NCI-H146 treated with DMSO at 0.1 percent for 48 hours (cell line): ENCODE measurements at regions not wholly inside any gene's neighbourhood (a gene's known extent, or its start where the extent isn't known, plus 50 kb on each side); places are given as distances from the start of the nearest gene placed in this dataset.

Experiments
- DNase-seq: peaks from one replicate; lab custom pipeline; 2025; ENCODE audit not compliant: unreplicated experiment; lab: John Stamatoyannopoulos, UW

DNA sequence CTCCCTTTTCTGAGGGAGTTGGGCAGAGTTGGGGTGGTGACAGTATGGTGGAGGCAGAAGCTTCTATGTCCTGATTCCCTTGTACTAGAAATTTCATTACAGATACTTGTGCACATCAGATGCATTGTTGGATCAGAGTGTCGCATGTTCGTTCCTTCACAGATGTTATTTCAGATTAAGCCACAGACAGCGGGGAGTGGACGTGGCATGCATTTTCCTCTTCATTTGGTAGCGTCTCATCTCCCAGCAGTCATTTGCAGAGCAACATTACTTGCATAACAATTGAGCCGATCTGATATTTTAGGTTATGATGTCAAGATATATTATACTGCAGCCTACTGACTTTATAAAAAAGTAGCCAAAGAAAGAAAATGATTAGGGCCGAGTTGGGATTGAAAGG lies 261.6 kb upstream of the SASH1 start:
- no peak for DNase-seq

DNA sequence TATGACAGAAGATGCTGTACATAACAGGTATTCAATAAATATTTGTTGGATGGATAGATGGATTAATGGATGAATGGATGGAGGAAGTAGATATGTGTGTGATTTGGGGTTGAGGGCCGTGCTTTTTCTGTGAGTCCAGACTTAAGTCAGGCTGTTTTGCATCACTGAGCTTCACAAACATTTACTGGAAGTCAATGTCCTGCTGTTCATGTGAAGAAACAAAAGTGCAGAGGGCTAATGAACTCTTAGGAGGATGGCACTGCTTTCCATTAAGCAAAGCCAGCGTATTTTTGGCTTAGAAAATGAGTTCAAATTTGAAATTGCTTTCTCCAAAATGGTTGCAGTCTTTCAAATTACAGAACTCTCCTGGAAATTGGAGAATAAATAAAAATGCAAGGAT lies 260.6 kb upstream of the SASH1 start:
- no peak for DNase-seq

DNA sequence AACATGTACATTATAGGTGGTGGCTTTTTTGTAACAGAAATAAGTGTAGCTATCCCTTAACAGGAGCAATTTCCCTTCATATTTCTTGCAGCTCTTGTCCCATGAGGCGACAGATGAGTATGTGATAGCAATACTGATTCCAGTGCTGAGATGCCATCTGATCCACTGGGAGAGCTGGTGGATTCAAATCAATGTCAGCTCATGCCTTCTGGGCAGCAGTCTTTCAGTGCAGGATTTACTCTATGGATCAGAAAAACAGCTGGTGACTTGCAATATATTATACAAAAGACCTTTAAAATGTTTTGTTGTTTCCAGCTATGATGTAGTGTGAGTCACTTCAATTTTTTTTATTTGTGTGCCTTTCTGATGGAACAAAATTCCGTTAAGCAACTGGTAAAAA lies 259.9 kb upstream of the SASH1 start:
- no peak for DNase-seq

DNA sequence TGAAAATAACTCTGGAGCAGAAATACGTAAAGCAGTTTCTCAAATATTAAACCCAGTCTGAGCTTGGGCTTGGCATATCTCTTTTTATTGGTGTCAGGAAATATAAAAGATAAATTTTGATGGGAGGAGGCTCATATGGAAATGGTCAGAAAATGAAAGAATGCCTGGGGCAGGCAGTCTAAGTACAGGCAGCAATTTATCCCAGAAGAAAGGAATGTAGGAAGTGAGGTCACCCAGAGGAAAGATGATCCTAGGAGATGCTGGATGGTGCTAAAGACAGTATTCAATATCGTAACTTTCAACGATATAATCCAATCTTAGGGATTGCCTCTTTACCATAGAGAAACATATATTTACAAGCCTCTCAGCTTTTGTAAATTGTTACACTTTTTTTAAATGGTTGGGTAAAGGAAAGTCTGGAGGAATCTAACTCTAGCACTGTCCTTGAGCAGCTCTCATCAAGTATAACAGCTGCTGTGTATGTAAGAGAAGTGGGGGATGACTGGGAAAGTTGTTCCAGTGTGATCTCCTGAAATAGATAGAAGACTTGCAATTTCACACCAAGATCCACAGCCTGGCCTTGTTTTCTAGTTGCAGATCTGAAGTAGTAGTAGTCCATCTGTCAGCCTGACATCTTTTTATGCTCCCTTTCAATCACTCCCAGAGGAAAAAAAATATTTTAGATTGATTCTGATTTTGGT lies 256.9 kb upstream of the SASH1 start:
- DNase-seq, result no peak

DNA sequence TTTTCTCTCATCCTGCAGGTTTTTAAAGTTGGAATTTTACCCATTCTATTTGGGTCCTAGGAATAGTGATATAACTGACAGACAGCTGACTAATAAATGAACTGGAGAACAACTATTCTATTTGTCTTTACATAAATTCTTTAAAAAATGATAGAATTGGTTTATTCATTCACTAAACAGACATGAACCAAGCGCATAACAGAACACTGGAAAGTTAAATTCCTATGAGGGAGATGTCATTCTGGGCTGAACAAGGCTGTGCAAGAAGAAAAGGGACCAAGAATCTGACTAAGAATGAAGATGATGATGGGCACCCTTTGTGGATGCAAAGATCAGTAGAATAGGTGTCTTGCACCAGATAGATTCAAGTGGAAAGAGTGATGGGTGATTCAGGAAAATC lies 256.3 kb upstream of the SASH1 start:
- no peak for DNase-seq

DNA sequence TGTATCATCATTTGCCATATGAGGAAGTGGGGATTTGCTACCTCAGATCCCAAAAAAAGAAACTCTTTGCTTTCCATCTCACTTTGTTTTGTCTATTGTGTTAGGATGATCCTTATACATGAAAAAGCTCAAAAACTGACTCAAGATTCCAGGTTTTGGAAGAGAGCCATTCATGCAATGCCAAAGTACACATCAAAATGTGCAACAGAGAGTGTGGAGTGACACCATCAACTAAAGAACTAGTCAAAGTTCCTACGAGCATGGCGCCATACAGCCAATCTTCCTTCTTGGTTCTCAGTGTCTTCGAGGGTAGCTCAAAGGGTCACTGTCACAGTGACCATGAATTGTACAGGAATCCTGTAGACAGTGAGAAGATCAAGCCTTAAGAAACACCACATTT lies 255.8 kb upstream of the SASH1 start:
- no peak for DNase-seq

DNA sequence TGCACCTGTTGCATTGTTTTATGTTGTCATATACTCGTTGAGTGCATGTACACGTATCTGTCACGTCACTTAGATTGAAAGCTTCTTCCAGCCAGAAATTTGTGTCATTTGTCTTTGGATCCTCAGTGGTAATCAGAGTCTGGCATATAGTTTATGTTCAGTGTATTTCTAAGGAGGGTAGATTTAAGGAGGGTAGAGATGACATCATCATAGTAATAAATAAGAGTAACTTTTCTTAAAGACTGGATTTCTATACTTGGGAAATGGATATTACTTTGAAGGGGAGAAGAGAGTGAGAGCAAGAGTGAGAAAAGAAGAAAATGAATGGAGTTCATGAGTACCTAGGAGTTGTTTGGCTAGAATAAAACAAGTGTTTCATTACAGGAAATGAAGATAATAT lies 255.0 kb upstream of the SASH1 start:
- DNase-seq, result no peak

DNA sequence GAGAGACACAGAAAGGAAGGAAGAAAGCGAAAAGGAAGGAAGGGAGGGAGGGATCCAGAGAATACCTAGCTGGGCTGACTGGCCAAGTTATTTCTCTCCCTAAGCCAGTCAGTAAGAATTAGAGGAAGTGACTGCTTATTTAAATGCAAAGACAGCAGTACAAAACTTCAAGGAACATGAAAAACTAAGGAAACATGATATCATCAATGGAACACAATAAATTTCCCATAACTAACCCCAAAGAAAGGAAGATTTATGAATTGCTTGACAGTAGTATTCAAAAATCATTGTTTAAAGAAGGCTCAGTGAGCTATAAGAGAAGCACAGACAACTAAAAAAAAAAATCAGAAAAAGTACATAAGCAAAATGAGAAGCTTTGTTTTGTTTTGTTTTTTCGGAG lies 252.3 kb upstream of the SASH1 start:
- no peak for DNase-seq

DNA sequence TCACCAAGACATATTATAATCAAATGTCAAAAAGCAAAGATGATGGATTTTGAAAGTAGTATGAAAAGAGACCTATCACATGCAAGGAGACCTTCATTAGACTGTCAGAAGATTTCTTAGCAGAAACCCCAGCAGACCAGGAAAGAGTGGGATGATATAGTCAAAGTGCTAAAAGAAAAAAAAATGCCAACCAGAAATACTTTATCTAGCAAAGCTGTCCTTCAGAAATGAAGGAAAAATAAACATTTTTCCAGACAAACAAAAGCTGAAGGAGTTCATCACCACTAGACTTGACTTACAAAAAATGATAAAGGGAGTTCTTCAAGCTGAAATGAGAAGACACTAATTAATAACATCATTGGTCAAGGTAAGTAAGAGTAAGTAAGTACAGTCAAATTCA lies 251.2 kb upstream of the SASH1 start:
- DNase-seq, result no peak

DNA sequence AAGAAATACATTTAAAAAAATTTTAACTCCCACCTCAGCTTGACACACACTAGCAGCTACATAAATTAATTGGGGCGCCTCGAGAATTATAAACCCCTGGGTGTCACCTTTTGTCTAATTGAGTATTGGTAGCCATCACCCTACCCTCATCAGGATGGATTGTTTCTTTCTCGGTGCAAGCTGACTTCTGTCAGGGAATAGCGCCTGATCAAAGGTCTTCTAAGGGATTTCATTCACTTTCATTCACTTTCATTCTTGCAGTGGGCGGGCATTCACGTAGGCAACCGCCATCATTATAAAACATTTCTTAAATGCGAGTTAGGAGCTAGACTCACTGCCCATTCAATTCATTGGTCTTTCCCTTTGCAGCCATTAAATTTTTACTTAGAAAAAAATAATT lies 239.2 kb upstream of the SASH1 start:
- no peak for DNase-seq

DNA sequence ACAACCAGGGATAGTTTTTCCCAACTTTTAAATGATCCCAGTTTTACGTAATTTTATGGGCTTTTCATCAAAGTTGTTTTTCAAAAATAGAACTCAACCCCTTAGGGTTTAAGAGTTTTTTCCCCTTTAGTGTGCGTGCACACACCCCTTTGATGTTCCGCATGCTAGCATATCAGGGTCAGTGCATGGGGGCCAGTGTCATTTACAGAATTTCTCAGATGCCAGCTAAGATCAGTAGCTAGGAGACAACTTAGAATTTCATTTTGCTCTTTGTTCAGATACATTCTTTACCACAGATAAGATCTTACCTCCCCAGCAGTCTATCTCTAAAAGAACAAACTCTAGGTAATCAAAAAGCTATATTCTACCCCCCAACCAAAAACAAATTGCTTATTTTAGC lies 238.5 kb upstream of the SASH1 start:
- DNase-seq, result no peak

DNA sequence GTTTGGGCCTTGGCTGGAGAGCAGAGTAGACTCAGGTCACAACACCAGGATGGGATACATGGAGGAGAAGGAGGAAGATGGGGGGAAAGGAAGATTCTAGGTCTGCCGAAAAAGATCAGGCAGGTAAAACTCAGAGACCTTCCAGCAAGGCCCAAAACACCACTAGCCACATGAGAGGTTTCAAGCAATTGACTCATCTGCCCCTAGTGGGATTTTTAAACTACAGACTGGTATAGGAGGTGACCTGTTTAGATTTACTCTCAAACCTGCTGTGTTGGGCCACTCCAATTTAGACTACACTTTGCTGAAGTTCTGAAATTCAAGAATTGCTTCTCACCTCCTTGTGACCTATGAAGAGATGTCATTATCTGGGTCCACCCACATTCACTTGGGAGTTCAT lies 236.9 kb upstream of the SASH1 start:
- DNase-seq, result no peak

DNA sequence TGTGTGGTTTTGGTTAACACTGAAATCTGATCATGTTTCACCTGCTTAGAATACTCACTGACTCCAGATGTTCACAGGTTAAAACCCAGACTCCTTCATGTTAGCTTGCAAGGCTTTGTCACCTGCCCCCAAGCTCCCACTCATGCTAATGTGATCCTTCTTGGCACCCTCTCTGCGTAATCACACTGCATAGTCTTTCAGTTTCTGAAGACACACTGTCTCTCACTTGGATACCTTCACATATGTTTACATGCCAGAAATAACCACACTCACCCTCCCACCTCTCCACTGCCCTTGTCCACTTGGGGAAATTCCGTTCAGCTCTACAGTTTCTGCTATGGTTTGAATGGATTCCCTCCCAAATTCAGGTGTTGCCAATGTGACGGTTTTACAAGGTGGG lies 234.7 kb upstream of the SASH1 start:
- no peak for DNase-seq

DNA sequence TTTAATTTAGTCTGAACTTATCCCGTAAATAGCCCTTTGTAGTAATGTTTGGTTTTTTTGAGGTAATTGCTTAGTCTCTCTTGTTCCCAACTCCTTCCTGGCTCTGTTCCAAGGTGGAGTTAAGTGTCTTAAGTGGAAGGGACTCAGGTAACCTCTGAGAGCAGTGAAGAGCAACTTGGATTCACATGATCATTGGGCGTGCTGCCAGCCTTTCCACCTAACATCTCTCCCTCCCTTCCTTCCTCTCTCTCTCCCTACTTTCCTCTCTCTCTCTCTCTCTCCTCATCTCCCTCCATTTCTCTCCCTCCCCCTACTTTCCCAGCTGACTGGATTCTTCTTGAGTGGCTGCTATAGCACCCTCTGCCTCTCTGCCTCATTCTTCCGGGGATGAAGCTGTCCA lies 232.9 kb upstream of the SASH1 start:
- DNase-seq, result no peak

DNA sequence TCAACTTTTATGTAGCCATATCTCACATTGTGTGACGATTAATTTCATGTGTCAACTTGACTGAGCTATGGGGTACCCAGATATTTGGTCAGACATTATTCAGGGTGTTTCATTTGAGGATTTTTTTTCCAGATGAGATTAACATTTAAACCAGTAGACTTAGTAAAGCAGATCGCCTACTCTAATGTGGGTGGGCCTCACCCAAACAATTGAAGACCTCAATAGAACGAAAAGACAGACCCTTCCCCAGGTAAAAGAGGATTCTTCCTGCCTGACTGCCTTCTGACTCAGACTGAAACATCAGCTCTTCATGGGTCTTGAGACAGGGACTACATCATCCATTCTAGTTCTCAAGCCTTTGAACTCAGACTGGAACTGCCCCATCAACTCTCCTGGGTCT lies 231.7 kb upstream of the SASH1 start:
- no peak for DNase-seq

DNA sequence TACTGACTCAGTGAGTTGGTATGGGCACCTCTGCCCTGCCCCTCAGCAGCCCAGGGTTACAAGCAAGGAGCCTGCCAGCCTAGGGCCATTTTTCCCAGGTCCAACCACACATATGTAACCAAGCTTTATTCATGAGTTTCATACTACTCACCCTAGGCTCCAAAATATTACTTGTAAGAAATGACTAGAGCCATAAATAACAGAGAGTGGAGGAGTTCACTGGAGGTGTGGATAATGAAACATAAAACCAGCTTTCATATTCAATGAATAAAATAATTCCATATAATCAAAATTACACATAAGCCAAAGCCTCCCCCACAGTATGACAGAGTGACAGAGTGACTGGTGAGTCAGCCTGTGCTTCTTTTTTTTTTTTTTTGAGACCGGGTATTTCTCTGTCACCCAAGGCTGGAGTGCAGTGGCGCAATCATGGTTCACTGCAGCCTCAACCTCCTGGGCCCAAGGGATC lies 229.8 kb upstream of the SASH1 start:
- no peak for DNase-seq

DNA sequence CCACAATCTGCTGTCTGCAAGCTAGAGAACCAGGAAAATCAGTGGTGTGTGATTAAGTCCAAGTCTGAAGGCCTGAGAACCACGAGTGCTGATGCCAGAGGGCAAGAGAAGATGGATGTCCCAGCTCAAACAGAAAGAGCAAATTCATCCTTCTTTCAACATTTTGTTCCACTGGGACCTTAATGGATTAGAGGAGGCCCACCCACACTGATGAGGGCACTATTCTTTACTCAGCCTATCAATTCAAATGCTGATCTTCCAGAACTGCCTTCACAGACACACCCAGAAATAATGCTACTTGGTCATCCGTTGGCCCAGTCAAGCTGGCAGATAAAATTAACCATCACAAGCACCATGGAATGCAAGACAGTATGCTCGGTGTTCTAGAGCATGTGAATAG lies 226.6 kb upstream of the SASH1 start:
- no peak for DNase-seq

DNA sequence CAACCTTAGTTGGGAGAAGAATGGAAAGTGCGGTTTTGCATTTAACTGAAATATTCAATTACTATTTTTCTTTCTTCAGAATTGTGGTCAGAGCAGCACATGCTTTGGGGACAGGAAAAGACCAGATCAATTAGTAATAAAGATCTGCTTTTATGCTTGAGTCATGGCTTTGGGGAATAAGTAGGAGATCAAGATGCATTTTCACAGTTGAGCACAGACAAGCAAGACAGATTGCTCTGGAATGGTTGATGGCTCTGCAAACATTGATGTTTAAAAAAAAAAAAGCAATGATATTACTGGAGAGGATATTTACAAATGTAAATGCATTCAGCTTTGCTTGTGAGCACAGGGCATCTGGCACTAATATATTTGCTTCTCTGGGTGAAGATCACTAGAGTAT lies 224.4 kb upstream of the SASH1 start:
- peak; percentile 85 for DNase-seq

DNA sequence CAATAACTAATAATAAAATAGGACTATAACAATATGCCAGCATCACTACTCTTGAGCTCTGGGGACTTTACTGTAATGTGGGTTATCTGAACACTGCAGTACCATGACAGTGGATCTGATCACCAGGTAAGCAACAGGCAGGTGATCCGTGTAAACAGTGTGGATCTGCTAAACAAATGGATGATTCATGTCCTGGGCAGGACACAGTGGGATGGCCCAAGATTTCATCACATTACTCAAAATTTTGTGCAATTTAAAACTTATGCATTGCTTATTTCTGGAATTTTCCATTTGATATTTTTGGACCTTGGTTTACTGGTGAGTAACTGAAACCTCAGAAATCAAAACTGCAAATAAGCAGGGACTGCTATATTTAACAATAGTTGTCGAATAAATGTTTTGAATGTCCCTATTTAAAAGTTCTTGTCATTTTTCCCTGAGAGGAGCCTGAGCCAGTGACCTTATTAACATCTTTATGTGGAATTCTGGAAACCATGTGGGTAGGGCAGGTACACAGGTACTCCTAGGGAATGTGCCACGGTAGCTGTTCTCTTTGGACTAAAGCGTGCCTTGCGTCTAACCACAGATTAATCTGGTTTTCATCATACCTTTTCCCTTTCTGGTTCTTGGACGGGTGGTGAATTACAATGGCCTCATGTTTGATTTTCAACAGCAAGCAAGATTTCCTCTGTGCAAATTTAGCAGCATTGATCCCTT lies 214.5 kb upstream of the SASH1 start:
- no peak for DNase-seq

DNA sequence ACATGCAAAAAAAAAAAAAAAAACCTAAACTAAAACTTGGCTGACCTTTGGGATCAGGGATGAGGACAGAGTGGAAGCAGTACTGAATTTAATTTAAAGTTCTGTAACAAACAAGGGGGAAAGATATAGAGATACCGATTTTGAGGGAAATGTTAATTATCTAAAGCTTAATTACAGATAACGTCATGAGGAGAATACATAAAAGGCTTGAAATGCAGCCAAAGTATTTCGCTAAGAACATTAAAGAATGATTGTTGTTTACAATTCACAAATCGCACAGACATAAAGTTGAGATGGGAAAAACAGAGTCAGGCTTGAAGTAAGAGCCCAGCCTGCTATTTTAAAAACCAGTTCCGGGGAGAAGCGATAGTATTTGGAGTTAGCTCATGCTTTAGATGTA lies 208.0 kb upstream of the SASH1 start:
- DNase-seq, result no peak

DNA sequence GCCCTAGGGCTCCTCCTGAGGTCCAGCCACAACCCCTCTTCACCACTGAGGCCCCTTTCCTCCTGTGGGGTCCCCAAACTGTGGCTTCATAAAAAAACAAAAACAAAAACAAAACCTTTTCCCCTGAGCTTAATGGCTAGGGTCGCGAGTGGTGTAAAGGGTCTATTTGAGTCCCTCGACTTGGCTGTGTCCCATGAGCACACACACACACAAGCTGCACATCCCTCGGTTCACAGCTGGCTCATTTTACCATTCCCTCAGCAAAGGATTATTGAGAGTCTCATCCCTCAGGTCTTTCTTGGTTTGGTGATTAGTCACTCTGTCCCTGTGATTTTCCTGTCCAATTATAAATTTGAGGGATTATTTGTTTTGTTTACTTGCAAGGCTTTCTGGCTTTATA lies 206.1 kb upstream of the SASH1 start:
- no peak for DNase-seq

DNA sequence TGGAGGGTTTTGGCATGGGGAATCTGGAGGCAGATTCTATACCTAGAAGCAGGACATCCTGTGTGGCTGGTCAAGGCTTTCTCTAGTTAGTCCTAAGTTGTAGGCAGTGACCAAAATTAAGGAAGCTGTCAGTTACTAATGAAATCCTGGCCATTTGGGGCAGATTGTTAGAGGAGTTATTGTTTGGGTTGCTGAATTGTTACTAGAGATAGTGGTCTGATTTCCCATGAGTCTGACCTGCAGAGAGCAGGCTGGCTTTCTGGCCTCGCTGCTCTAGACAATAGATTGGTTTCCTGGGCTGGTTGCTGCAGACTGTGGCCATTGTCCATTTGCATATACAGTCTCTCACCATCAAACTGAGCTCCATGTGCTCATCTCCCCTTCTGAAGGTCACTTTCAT lies 205.0 kb upstream of the SASH1 start:
- no peak for DNase-seq

DNA sequence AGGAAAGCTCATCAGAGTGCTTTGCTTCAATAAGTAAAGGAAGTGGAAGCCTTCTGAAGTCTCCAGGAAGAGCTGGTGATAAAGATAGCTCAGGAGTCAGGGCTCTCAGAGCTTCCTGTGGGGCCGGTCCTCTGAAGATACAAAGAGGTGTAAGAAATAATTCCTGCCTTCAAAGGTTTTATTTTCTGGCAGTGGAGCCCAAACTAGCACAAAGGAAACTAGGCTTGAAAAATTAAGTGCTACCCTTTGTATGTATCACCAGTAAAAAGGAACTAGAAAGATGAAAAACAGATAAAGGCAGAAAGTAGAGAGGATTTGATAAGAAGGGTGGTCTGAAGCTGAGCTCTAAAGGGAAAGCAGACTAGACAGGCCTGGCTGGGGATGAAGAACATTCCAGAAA lies 204.1 kb upstream of the SASH1 start:
- DNase-seq, result no peak
